ENCODE measurements at regions not wholly inside any gene's neighbourhood (a gene's known extent, or its start where the extent isn't known, plus 50 kb on each side); places are given as distances from the start of the nearest gene placed in this dataset.

- TF ChIP-seq TSHZ2 (CRISPR knock-in tag; IDR thresholded peaks at IDR 0.05) (no peak), BACH2 (CRISPR knock-in tag; IDR thresholded peaks at IDR 0.05; ENCODE audit: borderline replicate concordance) (no peak), ZNF565 (CRISPR knock-in tag; conservative IDR thresholded peaks at IDR 0.05; ENCODE audit: low read depth) (no peak), ZNF70 (CRISPR knock-in tag; IDR thresholded peaks at IDR 0.05) (no peak), ZC3H10 (CRISPR knock-in tag; IDR thresholded peaks at IDR 0.05) (no peak), ZFP3 (CRISPR knock-in tag; IDR thresholded peaks at IDR 0.05) (no peak), ZNF8 (CRISPR knock-in tag; IDR thresholded peaks at IDR 0.05) (no peak)
- TF ChIP-seq, protein P1, sequence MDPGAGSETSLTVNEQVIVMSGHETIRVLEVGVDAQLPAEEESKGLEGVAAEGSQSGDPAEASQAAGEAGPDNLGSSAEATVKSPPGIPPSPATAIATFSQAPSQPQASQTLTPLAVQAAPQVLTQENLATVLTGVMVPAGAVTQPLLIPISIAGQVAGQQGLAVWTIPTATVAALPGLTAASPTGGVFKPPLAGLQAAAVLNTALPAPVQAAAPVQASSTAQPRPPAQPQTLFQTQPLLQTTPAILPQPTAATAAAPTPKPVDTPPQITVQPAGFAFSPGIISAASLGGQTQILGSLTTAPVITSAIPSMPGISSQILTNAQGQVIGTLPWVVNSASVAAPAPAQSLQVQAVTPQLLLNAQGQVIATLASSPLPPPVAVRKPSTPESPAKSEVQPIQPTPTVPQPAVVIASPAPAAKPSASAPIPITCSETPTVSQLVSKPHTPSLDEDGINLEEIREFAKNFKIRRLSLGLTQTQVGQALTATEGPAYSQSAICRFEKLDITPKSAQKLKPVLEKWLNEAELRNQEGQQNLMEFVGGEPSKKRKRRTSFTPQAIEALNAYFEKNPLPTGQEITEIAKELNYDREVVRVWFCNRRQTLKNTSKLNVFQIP (CRISPR knock-in tag; IDR thresholded peaks at IDR 0.05; ENCODE audit: borderline replicate concordance, low read depth): no peak
Observed at GRCh38 chr15:25186411-25186810, 231.6 kb downstream of the SNRPN start (continued).

DNA sequence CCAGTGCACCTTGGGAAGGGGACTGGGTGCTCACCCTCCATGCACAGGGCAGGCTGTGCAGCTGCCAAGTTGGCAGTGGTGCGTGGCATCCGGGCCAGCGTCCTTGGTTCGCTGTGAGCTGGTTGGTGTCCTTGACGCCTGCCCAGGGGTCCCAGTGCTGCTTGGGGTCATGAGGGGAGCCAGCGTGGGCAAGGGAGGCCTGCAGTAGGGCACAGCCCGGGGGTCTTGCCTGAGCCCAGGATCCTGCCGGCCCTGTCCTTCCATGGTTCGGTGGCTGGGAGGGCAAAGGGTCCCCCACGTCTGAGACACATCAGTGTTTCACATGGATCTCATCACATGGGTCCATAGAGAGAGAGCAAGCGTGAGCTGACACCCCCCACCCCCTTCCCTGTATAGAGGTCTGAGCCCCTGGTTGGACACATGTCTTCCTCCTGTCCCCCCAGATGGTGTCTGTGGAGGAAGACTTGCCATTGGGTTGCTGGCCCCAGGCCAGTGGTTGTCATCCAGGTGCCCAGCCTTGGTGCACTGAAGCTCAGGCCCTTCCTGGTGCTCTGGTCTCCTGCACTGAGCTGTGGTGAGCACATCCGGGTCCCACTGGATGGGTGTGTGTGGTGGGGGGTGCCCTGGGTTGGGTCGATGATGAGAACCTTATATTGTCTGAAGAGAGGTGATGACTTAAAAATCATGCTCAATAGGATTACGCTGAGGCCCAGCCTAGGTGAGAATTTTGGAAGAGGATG lies 232.3 kb downstream of the SNRPN start:
- TF ChIP-seq ZNF565 (CRISPR knock-in tag; conservative IDR thresholded peaks at IDR 0.05; ENCODE audit: low read depth) (no peak), ZFP30 (CRISPR knock-in tag; IDR thresholded peaks at IDR 0.05) (no peak), ZNF8 (CRISPR knock-in tag; IDR thresholded peaks at IDR 0.05) (no peak), ZNF70 (CRISPR knock-in tag; IDR thresholded peaks at IDR 0.05) (no peak), CSDC2 (CRISPR knock-in tag; IDR thresholded peaks at IDR 0.05) (no peak), TSHZ2 (CRISPR knock-in tag; IDR thresholded peaks at IDR 0.05) (no peak)
- no peak for ATAC-seq

DNA sequence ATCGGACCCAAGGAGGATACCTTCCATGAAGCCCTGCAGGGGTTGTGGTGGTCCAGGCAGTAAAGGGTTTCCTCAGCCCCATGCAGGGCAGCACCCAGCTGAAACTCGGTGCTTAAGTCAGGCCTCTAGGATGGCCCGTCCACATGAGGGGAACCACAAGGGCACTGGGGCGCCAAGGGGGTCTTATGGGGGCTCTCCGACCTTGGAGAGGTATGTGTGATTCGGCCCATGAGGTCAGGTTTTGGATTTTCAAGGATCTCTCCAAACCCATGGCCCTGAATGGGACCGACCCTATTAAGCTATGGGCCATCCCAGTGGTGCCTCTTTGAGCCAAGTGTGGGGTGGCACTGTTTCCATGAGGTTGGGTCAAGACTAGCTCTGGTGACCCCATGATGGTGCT lies 233.3 kb downstream of the SNRPN start:
- TF ChIP-seq PATZ1 (CRISPR knock-in tag; IDR thresholded peaks at IDR 0.05; ENCODE audit: borderline replicate concordance): no peak
- ATAC-seq: no peak

DNA sequence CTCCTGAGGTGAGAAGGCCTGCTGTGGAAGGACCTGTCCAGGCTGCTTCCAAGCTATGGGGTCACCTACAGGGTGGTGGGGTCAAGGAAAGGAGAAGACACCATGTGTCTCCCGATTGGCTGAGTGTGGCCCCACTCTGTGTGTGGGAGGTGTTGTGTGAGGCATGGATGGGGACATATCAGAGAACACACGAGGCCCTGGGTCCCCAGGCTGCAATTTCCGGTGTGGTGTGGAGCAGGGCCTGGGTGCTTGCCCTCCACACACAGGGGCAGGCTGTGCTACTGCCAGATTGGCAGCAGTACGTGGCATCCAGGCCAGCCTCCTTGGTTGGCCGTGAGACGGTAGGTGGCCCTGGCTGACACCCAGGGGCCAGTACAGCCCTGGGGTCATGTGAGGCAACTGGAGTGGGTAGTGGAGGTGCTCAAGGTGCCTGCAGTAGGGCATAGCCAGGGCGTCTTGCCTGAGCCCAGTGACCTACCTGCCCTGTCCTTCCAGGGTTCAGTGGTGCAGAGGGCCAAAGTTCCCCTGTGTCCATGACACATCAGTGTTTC lies 233.8 kb downstream of the SNRPN start:
- no peak for ATAC-seq
- no peak for TF ChIP-seq CSDC2 (CRISPR knock-in tag; IDR thresholded peaks at IDR 0.05)
- TF ChIP-seq BACH2 (CRISPR knock-in tag; IDR thresholded peaks at IDR 0.05; ENCODE audit: borderline replicate concordance): no peak
- TF ChIP-seq ZNF70 (CRISPR knock-in tag; IDR thresholded peaks at IDR 0.05): no peak
- TF ChIP-seq ISL1 (CRISPR knock-in tag; IDR thresholded peaks at IDR 0.05): no peak
- no peak for TF ChIP-seq SNAI2 (CRISPR knock-in tag; IDR thresholded peaks at IDR 0.05)
- no peak for TF ChIP-seq TCF4 (CRISPR knock-in tag; IDR thresholded peaks at IDR 0.05; ENCODE audit: borderline replicate concordance)
- TF ChIP-seq GLIS3 (CRISPR knock-in tag; IDR thresholded peaks at IDR 0.05): no peak
- no peak for TF ChIP-seq PATZ1 (CRISPR knock-in tag; IDR thresholded peaks at IDR 0.05; ENCODE audit: borderline replicate concordance)
- TF ChIP-seq, protein P1 (CRISPR knock-in tag; IDR thresholded peaks at IDR 0.05; ENCODE audit: borderline replicate concordance, low read depth): no peak
- no peak for TF ChIP-seq ZFP3 (CRISPR knock-in tag; IDR thresholded peaks at IDR 0.05)
- no peak for TF ChIP-seq OSR1 (CRISPR knock-in tag; IDR thresholded peaks at IDR 0.05)
- TF ChIP-seq ZC3H10 (CRISPR knock-in tag; IDR thresholded peaks at IDR 0.05): no peak
- no peak for TF ChIP-seq CREB5 (CRISPR knock-in tag; IDR thresholded peaks at IDR 0.05; ENCODE audit: low read depth)
- no peak for TF ChIP-seq ESRRG (CRISPR knock-in tag; IDR thresholded peaks at IDR 0.05)
- TF ChIP-seq TOX (CRISPR knock-in tag; IDR thresholded peaks at IDR 0.05; ENCODE audit: borderline replicate concordance): no peak
- TF ChIP-seq ZFP30 (CRISPR knock-in tag; IDR thresholded peaks at IDR 0.05): no peak
- no peak for TF ChIP-seq ZNF8 (CRISPR knock-in tag; IDR thresholded peaks at IDR 0.05)
